ENCODE measurements at regions not wholly inside any gene's neighbourhood (a gene's known extent, or its start where the extent isn't known, plus 50 kb on each side); places are given as distances from the start of the nearest gene placed in this dataset.

GRCh38 chr5:171692107-171692506 is 93.5 kb upstream of the SMIM23 start:
- FAIRE-seq, result no peak

- no peak for FAIRE-seq
Measured at GRCh38 chr5:171692936-171693335, 92.7 kb upstream of the SMIM23 start.

GRCh38 chr5:171693412-171693811 is 92.2 kb upstream of the SMIM23 start:
- no peak for FAIRE-seq

- FAIRE-seq, result no peak
Measured at GRCh38 chr5:171695804-171696203, 89.8 kb upstream of the SMIM23 start.

- no peak for FAIRE-seq
Measured at GRCh38 chr5:171697221-171698102, 88.2 kb upstream of the SMIM23 start.

GRCh38 chr5:171700318-171700912 is 85.2 kb upstream of the SMIM23 start:
- no peak for FAIRE-seq

GRCh38 chr5:171701100-171701541 is 84.5 kb upstream of the SMIM23 start:
- no peak for FAIRE-seq

GRCh38 chr5:171702135-171702770 is 83.4 kb upstream of the SMIM23 start:
- FAIRE-seq, result no peak

GRCh38 chr5:171703146-171703545 is 82.5 kb upstream of the SMIM23 start:
- FAIRE-seq, result no peak

GRCh38 chr5:171705036-171705435 is 80.6 kb upstream of the SMIM23 start:
- FAIRE-seq, result no peak

- FAIRE-seq, result no peak
Measured at GRCh38 chr5:171705830-171706468, 79.7 kb upstream of the SMIM23 start.

GRCh38 chr5:171706736-171707441 is 78.7 kb upstream of the SMIM23 start:
- FAIRE-seq, result no peak

GRCh38 chr5:171707442-171707792 is 78.2 kb upstream of the SMIM23 start:
- no peak for FAIRE-seq

GRCh38 chr5:171709930-171710329 is 75.7 kb upstream of the SMIM23 start:
- no peak for FAIRE-seq

- FAIRE-seq, result no peak
Measured at GRCh38 chr5:171710451-171711024, 75.1 kb upstream of the SMIM23 start.

GRCh38 chr5:171711571-171711970 is 74.0 kb upstream of the SMIM23 start:
- FAIRE-seq, result no peak

GRCh38 chr5:171712616-171713015 is 73.0 kb upstream of the SMIM23 start:
- no peak for FAIRE-seq

GRCh38 chr5:171713152-171713551 is 72.5 kb upstream of the SMIM23 start:
- FAIRE-seq, result no peak

GRCh38 chr5:171714261-171714660 is 71.4 kb upstream of the SMIM23 start:
- FAIRE-seq, result no peak

GRCh38 chr5:171714851-171715250 is 70.8 kb upstream of the SMIM23 start:
- FAIRE-seq, result no peak

GRCh38 chr5:171715551-171715950 is 70.1 kb upstream of the SMIM23 start:
- no peak for FAIRE-seq

GRCh38 chr5:171720086-171720485 is 65.5 kb upstream of the SMIM23 start:
- no peak for FAIRE-seq
